ENCODE measurements at regions not wholly inside any gene's neighbourhood (a gene's known extent, or its start where the extent isn't known, plus 50 kb on each side); places are given as distances from the start of the nearest gene placed in this dataset.

GRCh38 chr2:109060496-109060895, 68.5 kb upstream of the SH3RF3 start:
- ChIA-PET CTCF (ENCODE audit: partially characterized antibody) (interaction anchor here (0.8 to 1.2 kb wide), 4 partner anchors 8 to 59 kb away, joined by 3 to 4 read pairs (median 4); no protein-coding TSS in a partner anchor), POLR2A (ENCODE audit: partially characterized antibody) (no interaction called here)
- no peak overlapping the region for H2BK12ac ChIP-seq (ENCODE audit: low read depth, low read length)
- H4K91ac ChIP-seq (replicated peaks; ENCODE audit: insufficient read length, low read length), result no peak overlapping the region
- H3K23me2 ChIP-seq (ENCODE audit: low read depth, low read length), result no peaks in the 10 kb centered on the region
- H4K5ac ChIP-seq (ENCODE audit: insufficient read length, low read depth, low read length), result no peak overlapping the region
- no peaks in the 10 kb centered on the region for H4K20me1 ChIP-seq (replicated peaks in 1 of 2; ENCODE audit: control insufficient read depth in 1 of 2, insufficient read depth in 2 of 2, low read length in 2 of 2)
- H3K14ac ChIP-seq (ENCODE audit: insufficient read length), result no peak overlapping the region
- no peak overlapping the region for H4K8ac ChIP-seq (ENCODE audit: extremely low read depth, insufficient read depth, low read length)
- no peak overlapping the region for H3K4me3 ChIP-seq (ENCODE audit: extremely low read depth in 1 of 4, insufficient read depth in 2 of 4, low read depth in 3 of 4, low read length in 4 of 4)
- no peak overlapping the region for H3K23ac ChIP-seq (ENCODE audit: insufficient read length)
- FAIRE-seq (no peak), DNase-seq (ENCODE audit: low read depth in 1 of 2, low spot score in 2 of 2) (no peak)
- no peaks in the 10 kb centered on the region for H3K27me3 ChIP-seq (replicated peaks in 1 of 4; ENCODE audit: control insufficient read depth in 3 of 4, extremely low read depth in 1 of 4, insufficient read depth in 3 of 4, low read length in 3 of 4)
- H3K79me2 ChIP-seq (ENCODE audit: control insufficient read depth in 1 of 2, insufficient read depth in 2 of 2, low read length in 2 of 2), result no peaks in the 10 kb centered on the region
- no peak overlapping the region for H2AFZ ChIP-seq (ENCODE audit: low read length)
- no peak overlapping the region for H2BK5ac ChIP-seq (ENCODE audit: low read depth, low read length)
- H3K4me1 ChIP-seq (replicated peaks in 1 of 4; ENCODE audit: control insufficient read depth in 3 of 4, insufficient read depth in 4 of 4, low read length in 3 of 4), result peaks cover 0 to 2% (median 0%) of the 10 kb centered on the region in 4 experiments; a peak in 2 of 7 replicates
- H2BK120ac ChIP-seq (replicated peaks; ENCODE audit: low read depth, low read length), result no peak overlapping the region
- H3K56ac ChIP-seq (replicated peaks; ENCODE audit: insufficient read length, low read depth, low read length), result no peak overlapping the region
- H2BK20ac ChIP-seq (ENCODE audit: low read length), result no peak overlapping the region
- no peak overlapping the region for H3K4me2 ChIP-seq (ENCODE audit: insufficient read depth in 1 of 2, low read depth in 2 of 2, low read length in 2 of 2)
- no peak overlapping the region for H2BK15ac ChIP-seq (ENCODE audit: low read length)
- no peak overlapping the region for H3K27ac ChIP-seq (ENCODE audit: low read depth, low read length)
- H3K18ac ChIP-seq (ENCODE audit: extremely low read depth, low read length), result no peak overlapping the region
- H3K79me1 ChIP-seq (ENCODE audit: low read depth, low read length), result no peaks in the 10 kb centered on the region
- no peaks in the 10 kb centered on the region for H3K9me3 ChIP-seq (ENCODE audit: insufficient read depth in 2 of 2, low read depth in 1 of 2, low read length in 1 of 2)
- no peak overlapping the region for H3K9ac ChIP-seq (replicated peaks in 1 of 4; ENCODE audit: extremely low read depth in 1 of 4, low read depth in 3 of 4, low read length in 3 of 4)
- WGBS, 2 experiments (ENCODE audit: extremely low coverage in 1 of 2, insufficient coverage in 1 of 2, insufficient read length in 1 of 2, insufficient replicate concordance in 2 of 2, low coverage in 1 of 2, low lambda C conversion rate in 2 of 2, missing lambda C conversion rate in 1 of 2), result 94% methylated on average over 3 of the region's 3 CpGs; no CpG with 5 or more reads in 1 of the 2 experiments
- H3K4ac ChIP-seq (replicated peaks; ENCODE audit: insufficient read length, low read depth, low read length), result no peak overlapping the region
- H2AK5ac ChIP-seq (ENCODE audit: low read depth, low read length), result no peak overlapping the region
- no peaks in the 10 kb centered on the region for H3K36me3 ChIP-seq (ENCODE audit: control insufficient read depth in 2 of 4, insufficient read depth in 4 of 4, low read length in 3 of 4)
- TF ChIP-seq MAX (IDR thresholded peaks at IDR 0.05) (no peak), HDAC6 (IDR thresholded peaks at IDR 0.05; ENCODE audit: low read depth, low read length) (no peak), RAD21 (IDR thresholded peaks at IDR 0.05 in 1 of 2, conservative IDR thresholded peaks at IDR 0.05 in 1 of 2; ENCODE audit: low read depth in 2 of 2, low read length in 2 of 2) (no peak), BRCA1 (IDR thresholded peaks at IDR 0.05; ENCODE audit: low read depth, low read length) (no peak), KDM5A (IDR thresholded peaks at IDR 0.05; ENCODE audit: low read length) (no peak), TCF12 (IDR thresholded peaks at IDR 0.05; ENCODE audit: low read depth, low read length) (no peak), POLR2A (IDR thresholded peaks at IDR 0.05; ENCODE audit: control extremely low read depth in 1 of 2, low read depth in 2 of 2, low read length in 2 of 2) (no peak), RXRA (IDR thresholded peaks at IDR 0.05; ENCODE audit: insufficient read depth, low read depth, low read length) (no peak), CHD2 (IDR thresholded peaks at IDR 0.05; ENCODE audit: low read length) (no peak), TAF1 (IDR thresholded peaks at IDR 0.05; ENCODE audit: low read depth, low read length) (no peak), FOSL1 (IDR thresholded peaks at IDR 0.05; ENCODE audit: insufficient read depth, low read depth, low read length) (no peak), SIX5 (IDR thresholded peaks at IDR 0.05; ENCODE audit: low read depth, low read length) (no peak), SIRT6 (IDR thresholded peaks at IDR 0.05; ENCODE audit: low read length) (no peak), RNF2 (IDR thresholded peaks at IDR 0.05; ENCODE audit: borderline replicate concordance, low read depth, low read length, missing control alignments, poor library complexity, severe bottlenecking) (no peak), CREB1 (IDR thresholded peaks at IDR 0.05) (no peak), JUN (IDR thresholded peaks at IDR 0.05; ENCODE audit: low read depth, low read length) (no peak)

Measured in H1 (cell line).